Stimulated activated effector memory CD8-positive, alpha-beta T cell treated with anti-CD3 and anti-CD28 coated beads, Interleukin-12 subunit alpha, Interleukin-12 subunit beta, amount 100 ng/mL, for 72 hours (primary cell): ENCODE measurements at regions not wholly inside any gene's neighbourhood (a gene's known extent, or its start where the extent isn't known, plus 50 kb on each side); places are given as distances from the start of the nearest gene placed in this dataset.

ENCODE experiments used
- ATAC-seq: fragments of 150-1000 bp; cut with Tn5 transposase; 2 replicates; pipeline ENCODE4 v1.10.0; 2021
- DNase-seq, 2 donors: peaks; one replicate each; pipeline ENCODE4 v3.0.0; 2021 to 2022; ENCODE audit warnings: low spot score in 2 of 2
- H3K27ac Mint-ChIP-seq: one replicate; pipeline ENCODE4 v1.8.0; 2022; ENCODE audit warnings: mild to moderate bottlenecking, mixed read lengths
- H3K36me3 Mint-ChIP-seq: one replicate; pipeline ENCODE4 v1.8.0; 2022; ENCODE audit warnings: mild to moderate bottlenecking, mixed read lengths
- H3K4me1 Mint-ChIP-seq: one replicate; pipeline ENCODE4 v1.8.0; 2022; ENCODE audit warnings: mixed read lengths
- H3K4me3 Mint-ChIP-seq: one replicate; pipeline ENCODE4 v1.8.0; 2022; ENCODE audit warnings: mild to moderate bottlenecking, mixed read lengths
- H3K9me3 Mint-ChIP-seq: one replicate; pipeline ENCODE4 v1.8.0; 2022; ENCODE audit warnings: mixed read lengths

GRCh38 chr15:25207369-25207768, 231.5 kb downstream of the UBE3A start:
- DNase-seq (no peak), ATAC-seq (no peak)
- Mint-ChIP-seq H3K4me3 (no peak overlapping the region), H3K9me3 (no peaks in the 10 kb centered on the region), H3K4me1 (no peaks in the 10 kb centered on the region), H3K27ac (no peak overlapping the region), H3K36me3 (no peaks in the 10 kb centered on the region)

DNA sequence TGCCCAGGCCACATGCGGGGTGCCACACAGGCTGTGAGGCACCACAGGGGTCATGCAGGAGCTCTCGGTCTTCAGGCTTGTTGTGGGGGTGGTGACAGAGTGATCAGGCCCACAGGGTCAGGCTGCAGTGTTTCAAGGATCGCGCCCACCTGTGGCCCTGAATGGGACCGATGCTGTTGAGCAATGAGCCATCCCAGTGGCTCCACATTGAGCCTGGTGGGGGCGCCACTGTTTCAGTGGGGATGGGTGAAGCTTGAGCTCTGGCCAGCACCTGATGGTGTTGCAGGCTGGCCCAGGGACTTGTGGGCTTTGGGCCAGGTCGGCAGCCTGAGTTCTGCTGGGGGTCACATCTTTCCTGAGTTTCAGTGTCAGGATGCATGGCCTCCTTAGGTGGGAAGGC, 230.1 kb downstream of the UBE3A start:
- no peak overlapping the region for H3K4me3 Mint-ChIP-seq
- H3K27ac Mint-ChIP-seq = no peak overlapping the region
- DNase-seq = no peak
- no peaks in the 10 kb centered on the region for H3K4me1 Mint-ChIP-seq
- no peaks in the 10 kb centered on the region for H3K9me3 Mint-ChIP-seq
- H3K36me3 Mint-ChIP-seq = no peaks in the 10 kb centered on the region
- ATAC-seq = no peak

GRCh38 chr15:25220834-25221233, 218.0 kb downstream of the UBE3A start:
- H3K4me1 Mint-ChIP-seq = no peaks in the 10 kb centered on the region
- ATAC-seq = no peak
- no peak for DNase-seq
- no peak overlapping the region for H3K27ac Mint-ChIP-seq
- no peaks in the 10 kb centered on the region for H3K9me3 Mint-ChIP-seq
- H3K4me3 Mint-ChIP-seq = no peak overlapping the region
- no peaks in the 10 kb centered on the region for H3K36me3 Mint-ChIP-seq

DNA sequence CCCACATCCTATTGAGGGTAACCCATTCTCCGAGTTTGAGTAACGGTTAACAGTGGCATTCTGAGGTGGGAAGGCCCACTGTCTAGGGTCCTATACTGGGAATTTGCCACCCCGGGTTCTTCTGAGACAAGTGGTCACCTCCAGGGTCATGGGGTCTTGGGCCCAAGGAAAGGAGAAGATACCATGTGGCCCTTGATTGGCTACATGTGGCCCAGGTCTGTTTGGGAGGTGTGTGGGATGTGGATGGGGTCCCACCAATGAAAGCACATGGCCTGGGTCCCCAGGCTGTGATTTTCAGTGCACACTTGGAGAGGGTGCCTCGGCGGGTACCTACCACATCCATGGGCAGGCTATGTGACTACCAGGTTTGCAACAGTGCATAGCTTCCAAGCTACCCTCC, 214.4 kb downstream of the UBE3A start:
- Mint-ChIP-seq H3K4me1 (no peaks in the 10 kb centered on the region), H3K36me3 (no peaks in the 10 kb centered on the region), H3K4me3 (no peak overlapping the region), H3K27ac (no peak overlapping the region), H3K9me3 (no peaks in the 10 kb centered on the region)
- ATAC-seq (no peak), DNase-seq (no peak)

GRCh38 chr15:25226360-25226759, 212.5 kb downstream of the UBE3A start:
- no peak for ATAC-seq
- Mint-ChIP-seq H3K4me1 (no peaks in the 10 kb centered on the region), H3K36me3 (no peaks in the 10 kb centered on the region), H3K27ac (no peak overlapping the region), H3K9me3 (no peaks in the 10 kb centered on the region), H3K4me3 (no peak overlapping the region)
- no peak for DNase-seq

- no peaks in the 10 kb centered on the region for H3K9me3 Mint-ChIP-seq
- H3K4me3 Mint-ChIP-seq = no peak overlapping the region
- no peak for DNase-seq
- H3K27ac Mint-ChIP-seq = no peak overlapping the region
- H3K36me3 Mint-ChIP-seq = no peaks in the 10 kb centered on the region
- no peaks in the 10 kb centered on the region for H3K4me1 Mint-ChIP-seq
- ATAC-seq = no peak
These were observed 210.6 kb downstream of the UBE3A start for GRCh38 chr15:25228261-25228660.

GRCh38 chr15:25230442-25230841, 208.4 kb downstream of the UBE3A start:
- H3K36me3 Mint-ChIP-seq = no peaks in the 10 kb centered on the region
- H3K27ac Mint-ChIP-seq = no peak overlapping the region
- ATAC-seq = no peak
- H3K4me3 Mint-ChIP-seq = no peak overlapping the region
- H3K4me1 Mint-ChIP-seq = no peaks in the 10 kb centered on the region
- no peak for DNase-seq
- H3K9me3 Mint-ChIP-seq = peaks cover 3% of the 10 kb centered on the region

DNA sequence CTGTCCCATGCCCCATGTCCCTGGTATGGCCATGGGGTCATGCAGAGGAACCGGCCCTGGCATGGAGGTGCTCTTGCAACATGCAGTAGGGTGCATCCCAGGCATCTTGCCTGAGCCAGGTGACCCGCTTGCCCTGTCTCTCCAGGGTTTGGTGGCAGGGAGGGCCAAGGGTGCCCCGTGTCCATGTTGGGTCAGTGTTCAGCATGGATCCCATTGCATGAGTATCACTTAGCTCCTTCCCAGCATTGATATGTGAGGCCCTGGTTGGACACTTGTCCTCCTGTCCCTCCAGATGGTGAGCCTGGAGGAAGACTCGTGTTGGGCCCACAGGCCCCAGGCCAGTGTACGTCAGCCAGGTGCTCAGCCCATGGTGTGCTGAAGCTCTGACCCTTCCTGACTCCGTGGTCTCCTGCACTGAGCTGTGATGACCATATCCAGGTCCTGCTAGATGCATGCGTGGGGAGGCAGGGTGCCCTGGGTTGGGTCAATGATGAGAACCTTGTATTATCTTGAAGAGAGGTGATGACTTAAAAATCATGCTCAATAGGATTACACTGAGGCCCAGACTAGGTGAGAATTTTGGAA, 205.0 kb downstream of the UBE3A start:
- Mint-ChIP-seq H3K27ac (no peak overlapping the region), H3K4me1 (no peaks in the 10 kb centered on the region), H3K4me3 (no peak overlapping the region), H3K36me3 (no peaks in the 10 kb centered on the region), H3K9me3 (peaks cover 3% of the 10 kb centered on the region)
- DNase-seq (no peak), ATAC-seq (no peak)

GRCh38 chr15:25234831-25235230, 204.0 kb downstream of the UBE3A start:
- Mint-ChIP-seq H3K4me1 (no peaks in the 10 kb centered on the region), H3K4me3 (no peak overlapping the region), H3K9me3 (peaks cover 3% of the 10 kb centered on the region), H3K36me3 (no peaks in the 10 kb centered on the region), H3K27ac (no peak overlapping the region)
- no peak for DNase-seq
- ATAC-seq = no peak

GRCh38 chr15:25235391-25235790, 203.4 kb downstream of the UBE3A start:
- no peak for ATAC-seq
- Mint-ChIP-seq H3K9me3 (peaks cover 3% of the 10 kb centered on the region), H3K27ac (no peak overlapping the region), H3K36me3 (no peaks in the 10 kb centered on the region), H3K4me1 (no peaks in the 10 kb centered on the region), H3K4me3 (no peak overlapping the region)
- no peak for DNase-seq

DNA sequence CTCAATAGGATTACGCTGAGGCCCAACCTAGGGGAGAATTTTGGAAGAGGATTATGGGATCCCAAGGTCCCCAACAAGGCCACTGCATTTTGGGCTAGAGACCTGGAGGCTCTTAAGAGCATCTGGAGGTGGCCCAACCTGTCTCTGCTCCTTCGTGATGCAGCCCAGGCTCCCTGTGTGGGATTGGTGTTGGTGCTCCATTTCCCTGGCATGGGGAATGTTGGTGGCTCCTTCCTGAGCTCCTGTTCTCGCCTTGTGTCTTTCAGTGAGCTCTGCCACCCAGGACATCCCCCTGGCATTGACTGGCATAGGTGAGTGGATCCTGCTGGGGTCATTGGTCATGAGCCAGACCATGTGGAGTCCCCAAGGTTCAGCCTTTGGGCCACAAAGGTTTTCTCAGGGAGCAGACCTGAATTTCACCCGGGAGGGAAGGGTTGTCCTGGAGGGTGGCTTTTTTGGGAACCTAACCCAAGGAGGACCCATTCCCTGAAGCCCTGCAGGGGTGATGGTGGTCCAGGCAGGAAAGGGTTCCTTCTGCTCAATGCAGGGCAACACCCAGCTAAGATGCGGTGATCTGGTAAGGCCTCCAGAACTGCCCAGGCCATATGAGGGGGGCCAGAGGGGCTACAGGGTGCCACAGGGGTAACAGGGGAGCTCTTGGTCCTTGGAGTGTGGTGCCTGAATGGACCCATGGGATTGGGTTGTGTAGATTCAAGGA, 202.5 kb downstream of the UBE3A start:
- no peak overlapping the region for H3K4me3 Mint-ChIP-seq

GRCh38 chr15:25236861-25237155, 202.0 kb downstream of the UBE3A start:
- Mint-ChIP-seq H3K36me3 (no peaks in the 10 kb centered on the region), H3K27ac (no peak overlapping the region), H3K4me3 (no peak overlapping the region), H3K4me1 (no peaks in the 10 kb centered on the region), H3K9me3 (peaks cover 3% of the 10 kb centered on the region)
- no peak for DNase-seq
- ATAC-seq = no peak

More for the DNA sequence above, 202.5 kb downstream of the UBE3A start:
- DNase-seq = no peak
- ATAC-seq = no peak
- Mint-ChIP-seq H3K4me1 (no peaks in the 10 kb centered on the region), H3K36me3 (no peaks in the 10 kb centered on the region), H3K9me3 (peaks cover 3% of the 10 kb centered on the region), H3K27ac (no peak overlapping the region)

DNA sequence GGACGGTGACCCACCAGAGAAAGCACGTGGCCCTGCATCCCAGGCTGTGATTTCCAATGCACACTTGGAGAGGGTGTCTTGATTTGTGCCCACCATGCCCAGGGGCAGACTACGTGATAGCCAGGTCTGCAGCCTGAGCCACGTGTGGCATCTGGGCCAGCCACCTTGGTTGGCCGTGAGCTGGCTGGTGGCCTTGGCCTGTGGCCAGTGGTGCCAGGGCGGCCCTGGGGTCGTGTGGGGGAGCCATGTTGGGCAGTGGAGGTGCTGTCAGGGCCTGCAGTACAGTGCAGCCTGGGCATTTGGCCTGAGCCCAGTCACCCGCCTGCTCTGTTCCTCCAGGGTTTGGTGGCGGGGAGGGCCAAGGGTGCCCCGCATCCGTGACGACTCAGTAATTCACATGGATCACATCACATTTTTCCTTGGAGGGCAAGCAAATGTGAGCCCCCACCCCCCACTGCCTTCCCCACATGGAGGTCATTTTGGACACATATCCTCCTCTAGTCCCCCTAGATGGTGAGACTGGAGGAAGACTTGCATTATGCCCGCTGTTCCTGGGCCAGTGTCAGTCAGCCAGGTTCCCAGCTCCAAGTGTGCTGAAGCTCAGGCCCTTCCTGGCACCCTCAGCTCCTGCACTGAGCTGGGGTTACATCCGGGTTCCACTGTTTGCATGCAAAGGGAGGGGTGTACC, 201.4 kb downstream of the UBE3A start:
- Mint-ChIP-seq H3K4me3 (no peak overlapping the region), H3K4me1 (no peaks in the 10 kb centered on the region), H3K27ac (no peak overlapping the region), H3K9me3 (peaks cover 3% of the 10 kb centered on the region), H3K36me3 (no peaks in the 10 kb centered on the region)
- DNase-seq = no peak
- no peak for ATAC-seq

- peaks cover 3% of the 10 kb centered on the region for H3K9me3 Mint-ChIP-seq
- H3K4me3 Mint-ChIP-seq = no peak overlapping the region
- no peak overlapping the region for H3K27ac Mint-ChIP-seq
- ATAC-seq (no peak), DNase-seq (no peak)
- H3K36me3 Mint-ChIP-seq = no peaks in the 10 kb centered on the region
- H3K4me1 Mint-ChIP-seq = no peaks in the 10 kb centered on the region
These were observed 200.7 kb downstream of the UBE3A start for GRCh38 chr15:25238126-25238525.

DNA sequence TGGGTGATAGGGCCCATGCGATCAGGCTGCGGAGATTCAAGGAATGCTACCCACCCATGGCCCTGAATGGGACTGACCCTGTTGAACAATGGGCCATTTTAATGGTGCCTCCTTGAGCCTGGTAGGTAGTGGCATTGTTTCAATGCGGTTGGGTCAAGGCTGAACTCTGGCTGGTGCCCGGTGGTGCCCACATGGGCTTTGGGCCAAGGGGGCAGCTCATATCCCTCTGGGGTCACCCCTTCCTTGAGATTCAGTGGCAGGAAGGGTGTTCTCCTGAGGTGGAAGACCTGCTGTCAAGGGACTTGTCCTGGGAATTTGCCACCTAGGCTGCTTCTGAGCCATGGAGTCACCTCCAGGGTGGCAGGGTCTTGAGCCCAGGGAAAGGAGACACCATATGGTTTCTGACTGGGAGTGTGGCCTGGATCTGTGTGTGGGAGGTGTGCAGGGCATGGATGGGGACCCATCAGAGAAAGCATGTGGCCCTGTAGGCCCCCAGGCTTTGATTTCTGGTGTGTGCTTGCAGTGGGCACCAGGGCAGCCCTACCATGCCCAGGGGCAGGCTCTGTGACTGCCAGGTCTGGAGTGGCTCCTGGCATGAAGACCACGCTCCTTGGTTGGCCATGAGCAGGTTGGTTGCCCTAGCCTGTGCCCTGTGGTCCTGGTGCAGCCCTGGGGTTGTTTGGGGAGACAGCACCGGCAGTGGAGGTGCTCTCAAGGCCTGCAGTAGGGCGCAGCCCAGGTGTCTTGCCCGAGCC, 199.9 kb downstream of the UBE3A start:
- Mint-ChIP-seq H3K27ac (no peak overlapping the region), H3K4me3 (no peak overlapping the region), H3K36me3 (no peaks in the 10 kb centered on the region), H3K9me3 (peaks cover 3% of the 10 kb centered on the region), H3K4me1 (no peaks in the 10 kb centered on the region)
- ATAC-seq (no peak), DNase-seq (no peak)
